B cell (primary cell): ENCODE measurements at regions not wholly inside any gene's neighbourhood (a gene's known extent, or its start where the extent isn't known, plus 50 kb on each side); places are given as distances from the start of the nearest gene placed in this dataset.

Source experiments
- ATAC-seq: fragments of 200-7000 bp; cut with Tn5 transposase; one replicate; pipeline ENCODE4 v1.10.0; 2021; ENCODE audit warnings: low read depth, mild to moderate bottlenecking, moderate number of reproducible peaks, moderate library complexity
- CTCF ChIA-PET: fragments of 350-600 bp; sonication (Branson Sonifier 250); formaldehyde crosslinking; loops from one replicate; lab custom pipeline; 2021; ENCODE audit warnings: antibody characterized with exemption, inconsistent platforms; lab: Charles Lee
- POLR2A ChIA-PET: fragments of 350-600 bp; sonication (Branson Sonifier 250); formaldehyde crosslinking; loops from one replicate; lab custom pipeline; 2021; ENCODE audit warnings: antibody characterized with exemption; lab: Charles Lee
- DNase-seq: peaks from one replicate; pipeline ENCODE4 v3.0.0; 2013
- H2AFZ ChIP-seq: 2 replicates; pipeline ENCODE4 v1.6.1; 2012; ENCODE audit warnings: mild to moderate bottlenecking, low read depth, low read length; ENCODE audit not compliant: insufficient read depth, poor library complexity, severe bottlenecking
- H3K27ac ChIP-seq, 2 donors: 1 replicate in 1 of 2; 2 replicates in 1 of 2; pipeline ENCODE4 v1.5.1; 2012 to 2013; ENCODE audit warnings: low read length in 2 of 2, mild to moderate bottlenecking in 2 of 2, moderate library complexity in 1 of 2
- H3K27me3 ChIP-seq, 4 experiments: fragments of 200-600 bp in 1 of 4; sonication (generic) in 1 of 4; replicated peaks in 1 of 4; 1 replicate in 2 of 4; 2 replicates in 2 of 4; pipeline versions ENCODE4 v1.6.1 to v1.7.0; 2013 to 2016; ENCODE audit warnings: low read length in 3 of 4, mild to moderate bottlenecking in 2 of 4, mixed read lengths in 1 of 4, moderate library complexity in 1 of 4; ENCODE audit not compliant: insufficient read depth in 4 of 4, control insufficient read depth in 3 of 4; ENCODE audit errors: control extremely low read depth in 1 of 4
- H3K36me3 ChIP-seq, 2 experiments: replicated peaks in 1 of 2; 1 replicate in 1 of 2; 2 replicates in 1 of 2; pipeline versions ENCODE4 v1.6.1 to v1.7.1; 2013; ENCODE audit warnings: low read length in 1 of 2; ENCODE audit not compliant: insufficient read depth in 2 of 2, control insufficient read depth in 1 of 2; ENCODE audit errors: control extremely low read depth in 1 of 2, extremely low read depth in 1 of 2
- H3K4me1 ChIP-seq, 2 donors: fragments of 200-600 bp in 1 of 2; sonication (generic) in 1 of 2; 1 replicate in 1 of 2; 2 replicates in 1 of 2; pipeline versions ENCODE4 v1.5.1 to v1.6.1; 2013 to 2017; ENCODE audit warnings: low read length in 2 of 2; ENCODE audit not compliant: control insufficient read depth in 2 of 2, insufficient read depth in 2 of 2
- H3K4me2 ChIP-seq: replicated peaks from 2 replicates; pipeline ENCODE3; 2012; ENCODE audit warnings: mild to moderate bottlenecking, low read depth, low read length; ENCODE audit not compliant: poor library complexity, severe bottlenecking
- H3K4me3 ChIP-seq, 5 experiments: fragments of 200-600 bp in 1 of 5; sonication (generic) in 1 of 5; 1 replicate in 3 of 5; 2 replicates in 2 of 5; pipeline versions ENCODE4 v1.5.1 to v1.7.0; 2011 to 2016; ENCODE audit warnings: low read length in 4 of 5, mild to moderate bottlenecking in 4 of 5, low read depth in 2 of 5, control low read depth in 1 of 5, moderate library complexity in 1 of 5; ENCODE audit not compliant: insufficient read depth in 1 of 5; ENCODE audit errors: control extremely low read depth in 1 of 5, extremely low read depth in 1 of 5
- H3K79me2 ChIP-seq: fragments of 200-600 bp; sonication (generic); one replicate; pipeline ENCODE4 v1.6.0; 2016; ENCODE audit warnings: low read length; ENCODE audit not compliant: control insufficient read depth, insufficient read depth
- H3K9ac ChIP-seq: fragments of 200-600 bp; sonication (generic); 2 replicates; pipeline ENCODE4 v1.6.1; 2017; ENCODE audit warnings: mild to moderate bottlenecking, low read length, moderate library complexity
- H3K9me3 ChIP-seq, 3 donors: one replicate each; pipeline versions ENCODE4 v1.6.1 to v1.7.1; 2013; ENCODE audit warnings: low read length in 2 of 3; ENCODE audit not compliant: control insufficient read depth in 2 of 3, insufficient read depth in 1 of 3; ENCODE audit errors: control extremely low read depth in 1 of 3
- H4K20me1 ChIP-seq: 2 replicates; pipeline ENCODE4 v1.6.0; 2012; ENCODE audit warnings: mild to moderate bottlenecking, low read length; ENCODE audit not compliant: insufficient read depth, control insufficient read depth, poor library complexity, severe bottlenecking
- H3K27ac Mint-ChIP-seq: one replicate; pipeline ENCODE4 v1.8.0; 2021; ENCODE audit warnings: mixed read lengths
- H3K27me3 Mint-ChIP-seq: one replicate; pipeline ENCODE4 v1.8.0; 2021; ENCODE audit warnings: mixed read lengths
- H3K4me1 Mint-ChIP-seq: one replicate; pipeline ENCODE4 v1.8.0; 2021; ENCODE audit warnings: mixed read lengths
- H3K4me3 Mint-ChIP-seq: one replicate; pipeline ENCODE4 v1.8.0; 2021; ENCODE audit warnings: mixed read lengths
- H3K9me3 Mint-ChIP-seq: one replicate; pipeline ENCODE4 v1.8.0; 2022; ENCODE audit warnings: mixed read lengths; ENCODE audit not compliant: insufficient read depth
- CTCF ChIP-seq: fragments of 200-600 bp; IDR thresholded peaks from one replicate; pipeline ENCODE4 v1.8.0; 2022; ENCODE audit warnings: antibody characterized with exemption, mild to moderate bottlenecking
- EZH2 ChIP-seq: IDR thresholded peaks from 2 replicates; pipeline ENCODE4 v1.6.1; 2012; ENCODE audit warnings: borderline replicate concordance, low read depth, mild to moderate bottlenecking, moderate library complexity, low read length; ENCODE audit not compliant: insufficient read depth, poor library complexity, severe bottlenecking
- WGBS: methylation state at CpG from one replicate; pipeline ENCODE4 v1.1.5; 2013; ENCODE audit warnings: missing lambda C conversion rate; ENCODE audit not compliant: insufficient coverage; 5-methylcytosine and 5-hydroxymethylcytosine counted together
- intact Hi-C: fragments of 100-400 bp; cut with micrococcal nuclease; formaldehyde crosslinking; loops from one replicate; pipeline ENCODE4 v1.10.0; 2022

- ChIA-PET POLR2A (no interaction called here), CTCF (no interaction called here)
- H3K27me3 Mint-ChIP-seq: no peaks in the 10 kb centered on the region
- DNase-seq (no peak), ATAC-seq (no peak)
- Histone ChIP-seq H2AFZ (no peak overlapping the region), H3K4me2 (no peak overlapping the region), H3K27me3 (peaks cover 0 to 3% (median 0%) of the 10 kb centered on the region in 4 experiments), H4K20me1 (no peaks in the 10 kb centered on the region), H3K4me3 (no peak overlapping the region), H3K27ac (no peak overlapping the region), H3K9ac (no peak overlapping the region), H3K9me3 (peaks cover 0 to 17% (median 0%) of the 10 kb centered on the region in 3 donors), H3K36me3 (no peaks in the 10 kb centered on the region), H3K79me2 (no peaks in the 10 kb centered on the region), H3K4me1 (no peaks in the 10 kb centered on the region)
- no peak overlapping the region for H3K4me3 Mint-ChIP-seq
- H3K27ac Mint-ChIP-seq: no peak overlapping the region
- H3K4me1 Mint-ChIP-seq: no peaks in the 10 kb centered on the region
- intact Hi-C loops: no loop called here
- WGBS: 89% methylated on average over 10 of the region's 10 CpGs
- TF ChIP-seq EZH2: no peak
- no peak for TF ChIP-seq CTCF
- H3K9me3 Mint-ChIP-seq: no peaks in the 10 kb centered on the region
Measured at GRCh38 chr10:128457136-128457535, 330.9 kb upstream of the MKI67 start.

DNA sequence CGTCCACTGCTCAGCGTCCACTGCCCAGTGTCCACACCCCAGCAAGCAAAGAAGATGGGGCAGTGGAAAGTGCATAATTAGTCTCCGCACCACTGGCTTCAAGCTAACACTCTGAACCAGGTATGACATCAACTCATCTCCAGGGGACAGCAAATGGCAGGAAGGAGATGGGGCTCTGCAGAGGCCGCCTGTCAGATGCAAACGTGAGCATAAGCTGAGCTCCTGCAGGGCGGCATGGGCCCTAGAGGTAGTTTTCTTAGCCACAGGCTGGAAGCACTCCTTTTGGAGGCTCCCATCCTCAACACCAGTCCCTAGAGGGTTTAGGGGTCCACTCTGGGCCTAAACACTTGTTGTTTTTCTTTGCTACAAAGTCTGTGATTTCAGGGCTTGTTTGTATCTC, 335.8 kb upstream of the MKI67 start:
- H3K27ac ChIP-seq: no peak overlapping the region
- H3K4me2 ChIP-seq: no peak overlapping the region
- Mint-ChIP-seq H3K27me3 (no peaks in the 10 kb centered on the region), H3K4me1 (no peaks in the 10 kb centered on the region), H3K27ac (no peak overlapping the region), H3K4me3 (no peak overlapping the region), H3K9me3 (no peaks in the 10 kb centered on the region)
- no peak overlapping the region for H3K9ac ChIP-seq
- H3K79me2 ChIP-seq: no peaks in the 10 kb centered on the region
- WGBS: 68% methylated on average over 6 of the region's 6 CpGs
- POLR2A ChIA-PET: no interaction called here
- DNase-seq (no peak), ATAC-seq (no peak)
- intact Hi-C loops: no loop called here
- H3K27me3 ChIP-seq: peaks cover 0 to 3% (median 0%) of the 10 kb centered on the region in 4 experiments
- no peaks in the 10 kb centered on the region for H3K36me3 ChIP-seq
- CTCF ChIA-PET: no interaction called here
- H3K4me1 ChIP-seq: no peaks in the 10 kb centered on the region
- TF ChIP-seq EZH2 (no peak), CTCF (no peak)
- H3K4me3 ChIP-seq: no peak overlapping the region
- no peaks in the 10 kb centered on the region for H4K20me1 ChIP-seq
- no peak overlapping the region for H2AFZ ChIP-seq
- peaks cover 0 to 30% (median 0%) of the 10 kb centered on the region in 3 donors for H3K9me3 ChIP-seq
